ENCODE measurements at regions not wholly inside any gene's neighbourhood (a gene's known extent, or its start where the extent isn't known, plus 50 kb on each side); places are given as distances from the start of the nearest gene placed in this dataset.

DNA sequence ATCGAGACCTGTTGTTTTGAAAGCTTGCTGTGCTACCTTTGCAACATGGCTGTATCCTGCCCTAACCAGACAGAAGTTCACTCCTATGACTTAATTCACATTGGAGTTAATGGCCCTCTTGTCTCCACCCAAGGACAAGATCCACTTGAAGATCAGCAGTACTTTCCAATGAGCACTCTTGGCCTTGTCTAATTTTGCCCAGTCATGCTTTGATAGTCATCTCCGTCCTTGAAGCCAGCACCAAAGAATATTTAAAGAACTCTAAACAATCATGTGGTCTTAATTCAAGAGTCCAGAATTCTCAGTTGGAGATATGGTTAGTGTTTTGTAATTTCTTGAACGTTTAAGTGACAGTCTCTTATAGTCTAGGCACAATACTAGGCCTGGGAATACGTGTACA, 775.6 kb upstream of the EEF2KMT start:
- Histone ChIP-seq H3K9me1 (replicated peaks; ENCODE audit: control insufficient read depth, extremely low read depth, insufficient read depth, low read length) (no peaks in the 10 kb centered on the region), H2AFZ (ENCODE audit: low read depth, low read length) (no peak overlapping the region), H3K79me2 (ENCODE audit: control insufficient read depth, insufficient read depth, low read length) (no peaks in the 10 kb centered on the region), H3K4me1 (ENCODE audit: control insufficient read depth, extremely low read depth, insufficient read depth, low read length) (no peaks in the 10 kb centered on the region), H3K4me2 (ENCODE audit: insufficient read depth, low read length) (no peak overlapping the region), H4K20me1 (replicated peaks; ENCODE audit: control insufficient read depth, extremely low read depth, insufficient read depth, low read length) (no peaks in the 10 kb centered on the region), H3K9ac (replicated peaks; ENCODE audit: extremely low read depth, insufficient read depth, low read length) (no peak overlapping the region), H3K9me3 (replicated peaks; ENCODE audit: control insufficient read depth, insufficient read depth, low read length) (peaks cover 7% of the 10 kb centered on the region), H3K27me3 (ENCODE audit: control insufficient read depth in 2 of 2, insufficient read depth in 2 of 2, low read length in 2 of 2) (no peaks in the 10 kb centered on the region), H3K4me3 (replicated peaks in 1 of 3; ENCODE audit: insufficient read depth in 1 of 3, low read depth in 1 of 3, low read length in 3 of 3) (no peak overlapping the region), H3K27ac (ENCODE audit: insufficient read depth, low read depth, low read length) (no peak overlapping the region), H3K36me3 (ENCODE audit: control insufficient read depth in 2 of 2, extremely low read depth in 1 of 2, insufficient read depth in 2 of 2, low read length in 2 of 2) (no peaks in the 10 kb centered on the region)
- dilution Hi-C loops (cut with MboI; ENCODE audit: extremely low pct_ligation_motif_present, low sequenced_read_pairs), result no loop called here
- POLR2A ChIA-PET, result no interaction called here
- intact Hi-C loops (cut with micrococcal nuclease), result no loop called here
- BruUV-seq (replicated peaks), result no TSS peak
- CTCF ChIA-PET, result no interaction called here
- DNase-seq (ENCODE audit: low read depth, low spot score) (no peak), FAIRE-seq (no peak)
- TF ChIP-seq FOS (IDR thresholded peaks at IDR 0.05; ENCODE audit: borderline replicate concordance, insufficient read depth, low read length) (no peak), GATA2 (IDR thresholded peaks at IDR 0.05; ENCODE audit: insufficient read depth, insufficient read length, low read depth, low read length) (no peak), JUN (IDR thresholded peaks at IDR 0.05; ENCODE audit: borderline replicate concordance, insufficient read depth, insufficient read length, low read depth) (no peak)
- TF ChIP-seq, protein P1, sequence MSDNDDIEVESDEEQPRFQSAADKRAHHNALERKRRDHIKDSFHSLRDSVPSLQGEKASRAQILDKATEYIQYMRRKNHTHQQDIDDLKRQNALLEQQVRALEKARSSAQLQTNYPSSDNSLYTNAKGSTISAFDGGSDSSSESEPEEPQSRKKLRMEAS (IDR thresholded peaks at IDR 0.05; ENCODE audit: insufficient read depth, insufficient read length), result no peak

DNA sequence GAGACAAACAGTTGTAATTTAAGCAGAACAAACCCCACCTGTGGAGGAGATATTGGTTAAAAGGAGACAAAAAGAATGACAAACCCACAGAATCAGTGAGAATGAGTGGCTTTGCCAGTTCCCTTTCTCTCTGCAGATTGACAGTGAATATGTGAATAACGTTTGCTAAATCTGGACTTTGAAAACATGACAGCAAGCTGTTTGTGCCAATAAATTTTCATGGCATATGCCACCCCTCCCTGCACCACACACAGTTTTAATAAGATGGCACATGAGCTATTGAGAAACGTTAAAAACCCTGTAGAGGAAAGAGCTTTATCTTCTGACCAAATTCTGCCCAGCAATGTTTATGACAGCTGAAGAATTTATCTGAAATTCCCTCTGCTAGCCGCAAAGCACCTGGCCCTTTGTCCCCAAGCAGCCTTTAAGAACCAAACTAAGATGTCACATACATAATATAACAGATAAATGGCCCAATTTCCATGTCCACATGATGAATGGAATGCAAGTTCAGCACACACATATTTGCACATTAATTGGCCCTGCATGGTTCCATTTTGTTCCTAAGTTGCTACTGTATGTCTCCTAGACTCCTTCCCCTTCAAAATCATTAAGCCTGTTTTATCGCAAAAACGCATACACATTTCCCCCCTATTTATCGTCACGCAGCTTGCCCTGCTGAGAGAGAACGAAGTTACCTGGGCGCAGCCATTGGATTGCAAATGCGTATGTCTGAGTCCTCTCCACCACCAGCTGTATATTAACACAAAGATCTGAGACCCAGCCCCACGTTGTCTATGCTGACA, 773.5 kb upstream of the EEF2KMT start:
- no peak overlapping the region for H3K27ac ChIP-seq (ENCODE audit: insufficient read depth, low read depth, low read length)
- no peaks in the 10 kb centered on the region for H3K27me3 ChIP-seq (ENCODE audit: control insufficient read depth in 2 of 2, insufficient read depth in 2 of 2, low read length in 2 of 2)
- H3K79me2 ChIP-seq (ENCODE audit: control insufficient read depth, insufficient read depth, low read length), result no peaks in the 10 kb centered on the region
- peaks cover 3% of the 10 kb centered on the region for H3K9me3 ChIP-seq (replicated peaks; ENCODE audit: control insufficient read depth, insufficient read depth, low read length)
- FAIRE-seq (no peak), DNase-seq (ENCODE audit: low read depth, low spot score) (no peak)
- dilution Hi-C loops (cut with MboI; ENCODE audit: extremely low pct_ligation_motif_present, low sequenced_read_pairs) (no loop called here), intact Hi-C loops (cut with micrococcal nuclease) (no loop called here)
- no peaks in the 10 kb centered on the region for H4K20me1 ChIP-seq (replicated peaks; ENCODE audit: control insufficient read depth, extremely low read depth, insufficient read depth, low read length)
- CTCF ChIA-PET, result no interaction called here
- BruUV-seq (replicated peaks), result no TSS peak
- no peak for TF ChIP-seq GATA2 (IDR thresholded peaks at IDR 0.05; ENCODE audit: insufficient read depth, insufficient read length, low read depth, low read length)
- no peak for TF ChIP-seq MYC (IDR thresholded peaks at IDR 0.05; ENCODE audit: low read depth, low read length)
- TF ChIP-seq POLR2A (IDR thresholded peaks at IDR 0.05; ENCODE audit: low read depth, low read length), result no peak
- no peak for TF ChIP-seq EZH2 (IDR thresholded peaks at IDR 0.05; ENCODE audit: borderline replicate concordance, low read depth, low read length, severe bottlenecking)
- TF ChIP-seq, protein P1 (IDR thresholded peaks at IDR 0.05; ENCODE audit: insufficient read depth, insufficient read length), result no peak
- no peak for TF ChIP-seq POLR2AphosphoS5 (IDR thresholded peaks at IDR 0.05; ENCODE audit: insufficient read depth, low read depth, low read length)
- TF ChIP-seq FOS (IDR thresholded peaks at IDR 0.05; ENCODE audit: borderline replicate concordance, insufficient read depth, low read length), result no peak
- TF ChIP-seq JUN (IDR thresholded peaks at IDR 0.05; ENCODE audit: borderline replicate concordance, insufficient read depth, insufficient read length, low read depth), result no peak
- TF ChIP-seq, protein P2, sequence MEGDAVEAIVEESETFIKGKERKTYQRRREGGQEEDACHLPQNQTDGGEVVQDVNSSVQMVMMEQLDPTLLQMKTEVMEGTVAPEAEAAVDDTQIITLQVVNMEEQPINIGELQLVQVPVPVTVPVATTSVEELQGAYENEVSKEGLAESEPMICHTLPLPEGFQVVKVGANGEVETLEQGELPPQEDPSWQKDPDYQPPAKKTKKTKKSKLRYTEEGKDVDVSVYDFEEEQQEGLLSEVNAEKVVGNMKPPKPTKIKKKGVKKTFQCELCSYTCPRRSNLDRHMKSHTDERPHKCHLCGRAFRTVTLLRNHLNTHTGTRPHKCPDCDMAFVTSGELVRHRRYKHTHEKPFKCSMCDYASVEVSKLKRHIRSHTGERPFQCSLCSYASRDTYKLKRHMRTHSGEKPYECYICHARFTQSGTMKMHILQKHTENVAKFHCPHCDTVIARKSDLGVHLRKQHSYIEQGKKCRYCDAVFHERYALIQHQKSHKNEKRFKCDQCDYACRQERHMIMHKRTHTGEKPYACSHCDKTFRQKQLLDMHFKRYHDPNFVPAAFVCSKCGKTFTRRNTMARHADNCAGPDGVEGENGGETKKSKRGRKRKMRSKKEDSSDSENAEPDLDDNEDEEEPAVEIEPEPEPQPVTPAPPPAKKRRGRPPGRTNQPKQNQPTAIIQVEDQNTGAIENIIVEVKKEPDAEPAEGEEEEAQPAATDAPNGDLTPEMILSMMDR (IDR thresholded peaks at IDR 0.05; ENCODE audit: extremely low read depth in 1 of 2, insufficient read depth in 1 of 2, low read depth in 1 of 2, low read length in 2 of 2), result no peak
- H3K4me2 ChIP-seq (ENCODE audit: insufficient read depth, low read length), result no peak overlapping the region
- H3K9me1 ChIP-seq (replicated peaks; ENCODE audit: control insufficient read depth, extremely low read depth, insufficient read depth, low read length), result no peaks in the 10 kb centered on the region
- H3K36me3 ChIP-seq (ENCODE audit: control insufficient read depth in 2 of 2, extremely low read depth in 1 of 2, insufficient read depth in 2 of 2, low read length in 2 of 2), result no peaks in the 10 kb centered on the region
- H2AFZ ChIP-seq (ENCODE audit: low read depth, low read length), result no peak overlapping the region
- H3K9ac ChIP-seq (replicated peaks; ENCODE audit: extremely low read depth, insufficient read depth, low read length), result no peak overlapping the region
- POLR2A ChIA-PET, result no interaction called here
- no peaks in the 10 kb centered on the region for H3K4me1 ChIP-seq (ENCODE audit: control insufficient read depth, extremely low read depth, insufficient read depth, low read length)
- H3K4me3 ChIP-seq (replicated peaks in 1 of 3; ENCODE audit: insufficient read depth in 1 of 3, low read depth in 1 of 3, low read length in 3 of 3), result no peak overlapping the region
